ENCODE measurements at regions not wholly inside any gene's neighbourhood (a gene's known extent, or its start where the extent isn't known, plus 50 kb on each side); places are given as distances from the start of the nearest gene placed in this dataset.
"Not testable (repeated sequence)": the region's sequence is repeated elsewhere in the genome, so short reads cannot be mapped to it uniquely, and the experiment has no call there.

DNA sequence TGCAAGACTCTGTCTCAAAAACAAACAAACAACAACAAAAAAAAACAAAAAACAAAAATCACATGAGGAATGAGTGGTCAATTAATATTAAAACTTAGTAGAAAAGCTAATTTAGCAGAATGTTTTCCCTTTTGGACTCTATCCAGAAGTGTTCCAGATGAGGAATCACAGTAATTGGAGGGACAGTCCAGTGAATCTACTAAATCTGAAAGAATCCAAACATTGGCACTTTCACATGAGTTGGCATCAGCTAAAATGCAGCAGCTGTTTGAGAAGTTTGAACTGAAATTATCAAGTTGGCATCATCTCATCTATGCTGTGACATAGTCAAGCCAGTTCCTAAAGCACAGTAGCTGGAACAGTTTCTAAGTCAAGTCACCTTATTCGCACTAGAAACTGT is 367.8 kb downstream of the PPP1R3A start:
- in situ Hi-C loops (cut with HindIII; ENCODE audit: low pct_unique_long_range_greater_than_20kb, low sequenced_read_pairs) = no loop called here

GRCh38 chr7:113548561-113548960 is 370.2 kb downstream of the PPP1R3A start:
- in situ Hi-C loops (cut with HindIII; ENCODE audit: low pct_unique_long_range_greater_than_20kb, low sequenced_read_pairs) = no loop called here

More for the DNA sequence above, 367.8 kb downstream of the PPP1R3A start:
- DNase-seq (ENCODE audit: low read depth, low spot score) = no peak

DNA sequence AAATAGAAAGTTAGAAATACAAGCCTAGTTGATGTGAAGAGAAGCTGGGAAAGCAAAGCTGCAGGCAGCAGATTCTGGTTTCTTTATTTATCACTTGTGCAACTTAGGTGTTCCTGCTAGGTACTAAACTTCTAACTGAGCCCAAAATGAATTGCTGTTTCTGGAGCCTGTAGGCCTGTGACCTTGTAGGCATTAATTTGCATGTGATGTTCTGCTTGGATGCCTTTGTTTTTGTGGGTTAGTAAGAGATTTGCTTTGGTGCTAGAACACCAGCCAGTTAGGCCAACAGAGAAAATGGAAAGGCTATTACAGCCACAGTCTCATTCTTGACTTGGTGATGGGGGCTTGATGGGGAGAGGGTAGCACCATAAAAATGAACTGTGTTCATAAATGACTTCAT is 370.7 kb downstream of the PPP1R3A start:
- DNase-seq (ENCODE audit: low read depth, low spot score) = no peak
- in situ Hi-C loops (cut with HindIII; ENCODE audit: low pct_unique_long_range_greater_than_20kb, low sequenced_read_pairs) = no loop called here

More at GRCh38 chr7:113548561-113548960, 370.2 kb downstream of the PPP1R3A start:
- no peak for DNase-seq (ENCODE audit: low read depth, low spot score)

- in situ Hi-C loops (cut with HindIII; ENCODE audit: low pct_unique_long_range_greater_than_20kb, low sequenced_read_pairs) = no loop called here
- DNase-seq (ENCODE audit: low read depth, low spot score) = no peak
Observed at GRCh38 chr7:113521468-113521867, 397.3 kb downstream of the PPP1R3A start.

- DNase-seq (ENCODE audit: low read depth, low spot score) = no peak
- in situ Hi-C loops (cut with HindIII; ENCODE audit: low pct_unique_long_range_greater_than_20kb, low sequenced_read_pairs) = no loop called here
Observed at GRCh38 chr7:113519472-113519871, 399.3 kb downstream of the PPP1R3A start.

- in situ Hi-C loops (cut with HindIII; ENCODE audit: low pct_unique_long_range_greater_than_20kb, low sequenced_read_pairs) = no loop called here
- no peak for DNase-seq (ENCODE audit: low read depth, low spot score)
Observed at GRCh38 chr7:113504691-113505090, 386.3 kb upstream of the SMIM30 start.

GRCh38 chr7:113504142-113504541 is 385.8 kb upstream of the SMIM30 start:
- in situ Hi-C loops (cut with HindIII; ENCODE audit: low pct_unique_long_range_greater_than_20kb, low sequenced_read_pairs) = no loop called here
- no peak for DNase-seq (ENCODE audit: low read depth, low spot score)

DNA sequence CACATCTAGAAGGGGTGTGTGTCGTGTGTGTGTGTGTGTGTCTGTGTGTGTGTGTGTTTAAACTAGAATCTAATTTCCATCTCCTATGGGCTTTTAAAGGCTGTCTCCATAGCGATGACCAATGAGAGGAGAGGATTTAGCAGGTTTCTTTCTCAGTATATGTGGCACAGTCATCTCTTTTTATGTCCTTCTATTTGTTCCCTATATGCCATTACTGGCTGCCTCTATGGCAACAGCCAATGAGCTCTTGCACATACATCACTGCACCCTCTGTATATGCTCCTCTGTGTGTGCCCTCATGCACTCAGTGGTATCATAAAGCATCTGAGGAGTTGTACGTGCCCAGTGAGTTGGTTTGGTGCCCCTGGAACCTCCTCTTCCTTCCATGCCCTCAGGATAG is 378.2 kb upstream of the SMIM30 start:
- DNase-seq (ENCODE audit: low read depth, low spot score); in situ Hi-C loops (cut with HindIII; ENCODE audit: low pct_unique_long_range_greater_than_20kb, low sequenced_read_pairs): not testable (repeated sequence)

DNA sequence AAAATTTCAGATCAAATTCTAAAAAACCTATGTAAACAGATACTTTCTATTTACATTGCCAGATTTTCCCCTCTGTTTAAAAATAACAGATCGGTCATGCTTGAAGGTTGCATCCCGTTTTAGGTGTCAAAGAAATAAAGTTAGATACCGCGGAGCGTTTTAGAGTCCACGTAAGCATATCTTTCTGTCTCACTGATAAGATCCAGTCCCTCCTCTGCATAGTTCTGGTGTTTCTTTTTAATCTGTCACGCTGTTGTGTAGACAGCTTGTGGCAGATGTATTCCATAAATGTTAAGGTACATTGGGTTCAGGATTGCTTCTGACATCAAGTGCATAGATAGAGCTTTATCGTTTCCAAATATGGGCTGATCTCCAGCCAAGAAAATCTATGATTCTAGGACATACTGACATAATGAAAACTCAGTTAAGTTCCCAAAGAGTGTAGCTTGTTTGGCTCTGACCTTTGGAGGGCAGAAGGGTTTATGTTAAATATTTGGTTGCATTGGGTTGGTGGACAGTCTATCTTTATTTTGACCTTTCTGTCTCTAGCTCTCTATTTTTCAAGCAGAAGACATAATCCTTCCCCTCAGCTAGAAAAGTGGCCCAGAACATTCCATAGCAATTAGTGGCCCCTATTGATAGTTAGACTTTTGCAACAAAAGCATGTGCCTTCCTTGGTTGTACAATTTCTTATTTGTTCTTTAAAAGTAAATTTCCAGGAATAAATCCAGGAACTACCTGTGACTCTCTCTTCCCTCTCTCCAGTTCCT is 376.6 kb upstream of the SMIM30 start:
- DNase-seq (ENCODE audit: low read depth, low spot score); in situ Hi-C loops (cut with HindIII; ENCODE audit: low pct_unique_long_range_greater_than_20kb, low sequenced_read_pairs): not testable (repeated sequence)

DNA sequence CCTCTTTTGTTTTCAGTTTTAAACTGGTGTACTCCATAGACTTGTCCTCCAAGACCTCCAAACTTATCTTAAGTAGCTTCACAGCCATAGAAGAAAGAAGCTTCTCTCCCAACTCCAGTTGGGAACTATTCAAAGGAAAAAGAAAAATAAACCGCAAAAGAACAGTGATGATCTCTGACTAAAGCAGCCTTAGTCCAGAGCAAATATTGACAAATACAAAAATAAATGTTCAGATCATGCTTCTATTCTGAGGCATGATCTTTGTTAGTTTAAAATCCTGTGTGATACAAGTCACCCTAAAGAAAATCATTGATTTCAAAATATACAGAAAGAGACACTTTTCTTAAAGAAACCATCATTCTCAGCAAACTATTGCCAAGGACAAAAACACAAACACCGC is 373.0 kb upstream of the SMIM30 start:
- no peak for DNase-seq (ENCODE audit: low read depth, low spot score)
- in situ Hi-C loops (cut with HindIII; ENCODE audit: low pct_unique_long_range_greater_than_20kb, low sequenced_read_pairs) = no loop called here

DNA sequence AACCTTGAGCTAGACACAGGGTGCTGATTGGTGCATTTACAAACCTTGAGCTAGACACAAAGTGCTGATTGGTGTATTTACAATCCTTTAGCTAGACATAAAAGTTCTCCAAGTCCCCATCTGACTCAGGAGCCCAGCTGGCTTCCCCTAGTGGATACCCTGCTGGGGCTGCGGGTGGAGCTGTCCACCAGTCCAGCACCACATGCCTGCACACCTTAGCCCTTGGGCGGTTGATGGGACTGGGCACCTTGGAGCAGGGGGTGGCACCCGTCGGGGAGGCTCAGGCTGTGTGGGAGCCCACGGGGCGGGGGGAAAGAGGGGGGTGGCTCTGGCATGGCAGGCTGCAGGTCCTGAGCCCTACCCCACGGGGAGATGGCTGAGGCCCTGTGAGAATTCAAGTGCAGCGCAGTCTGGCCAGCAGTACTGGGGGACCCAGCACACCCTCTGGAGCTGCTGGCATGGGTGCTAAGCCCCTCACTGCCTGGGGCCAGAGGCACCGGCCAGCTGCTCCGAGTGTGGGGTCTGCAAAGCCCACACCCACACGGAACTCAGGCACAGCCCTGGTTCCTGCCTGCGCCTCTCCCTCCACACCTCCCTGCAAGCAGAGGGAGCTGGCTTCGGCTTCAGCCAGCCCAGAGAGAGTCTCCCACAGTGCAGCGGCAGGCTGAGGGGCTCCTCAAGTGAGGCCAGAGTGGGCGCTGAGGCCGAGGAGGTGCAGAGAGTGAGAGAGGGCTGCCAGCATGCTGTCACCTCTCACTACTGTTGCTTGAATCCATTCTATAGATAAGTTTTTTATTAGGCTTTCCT is 369.8 kb upstream of the SMIM30 start:
- in situ Hi-C loops (cut with HindIII; ENCODE audit: low pct_unique_long_range_greater_than_20kb, low sequenced_read_pairs) = no loop called here
- no peak for DNase-seq (ENCODE audit: low read depth, low spot score)

- in situ Hi-C loops (cut with HindIII; ENCODE audit: low pct_unique_long_range_greater_than_20kb, low sequenced_read_pairs) = no loop called here
- DNase-seq (ENCODE audit: low read depth, low spot score) = no peak
Observed at GRCh38 chr7:113486548-113486947, 368.2 kb upstream of the SMIM30 start.

DNA sequence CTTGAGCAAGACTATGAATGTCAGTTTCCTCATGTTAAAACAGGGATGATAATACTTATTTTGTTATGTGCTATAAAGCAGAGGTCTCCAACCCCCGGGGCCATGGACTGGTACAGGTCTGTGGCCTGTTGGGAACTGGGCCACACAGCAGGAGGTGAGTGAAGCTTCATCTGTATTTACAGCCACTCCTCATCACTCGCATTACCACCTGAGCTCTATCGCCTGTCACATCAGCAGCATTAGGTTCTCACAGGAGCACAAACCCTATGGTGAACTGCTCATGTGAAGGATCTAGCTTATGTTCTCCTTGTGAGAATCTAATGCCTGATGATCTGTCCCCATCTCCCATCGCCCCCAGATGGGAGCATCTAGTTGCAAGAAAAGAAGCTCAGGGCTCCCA is 365.3 kb upstream of the SMIM30 start:
- in situ Hi-C loops (cut with HindIII; ENCODE audit: low pct_unique_long_range_greater_than_20kb, low sequenced_read_pairs) = no loop called here
- DNase-seq (ENCODE audit: low read depth, low spot score) = no peak

DNA sequence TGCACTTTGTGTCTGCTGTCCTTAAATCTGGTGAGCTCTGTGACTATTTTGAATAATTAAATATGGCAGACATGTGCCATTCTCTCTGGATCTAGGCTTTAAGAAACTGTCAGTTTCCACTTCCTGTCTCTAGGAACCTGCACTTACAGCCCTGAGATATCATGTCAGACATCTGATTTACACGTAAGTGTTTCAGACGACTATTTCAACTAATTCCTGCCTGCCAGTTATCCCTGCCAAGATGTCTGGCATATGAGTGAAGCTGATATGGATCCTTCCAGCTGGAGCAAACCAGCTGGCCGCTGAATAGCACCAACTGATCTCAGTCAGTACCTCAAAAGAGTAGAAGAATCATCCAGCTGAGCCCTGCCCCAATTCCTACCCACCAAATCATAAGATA is 362.2 kb upstream of the SMIM30 start:
- DNase-seq (ENCODE audit: low read depth, low spot score) = no peak

DNA sequence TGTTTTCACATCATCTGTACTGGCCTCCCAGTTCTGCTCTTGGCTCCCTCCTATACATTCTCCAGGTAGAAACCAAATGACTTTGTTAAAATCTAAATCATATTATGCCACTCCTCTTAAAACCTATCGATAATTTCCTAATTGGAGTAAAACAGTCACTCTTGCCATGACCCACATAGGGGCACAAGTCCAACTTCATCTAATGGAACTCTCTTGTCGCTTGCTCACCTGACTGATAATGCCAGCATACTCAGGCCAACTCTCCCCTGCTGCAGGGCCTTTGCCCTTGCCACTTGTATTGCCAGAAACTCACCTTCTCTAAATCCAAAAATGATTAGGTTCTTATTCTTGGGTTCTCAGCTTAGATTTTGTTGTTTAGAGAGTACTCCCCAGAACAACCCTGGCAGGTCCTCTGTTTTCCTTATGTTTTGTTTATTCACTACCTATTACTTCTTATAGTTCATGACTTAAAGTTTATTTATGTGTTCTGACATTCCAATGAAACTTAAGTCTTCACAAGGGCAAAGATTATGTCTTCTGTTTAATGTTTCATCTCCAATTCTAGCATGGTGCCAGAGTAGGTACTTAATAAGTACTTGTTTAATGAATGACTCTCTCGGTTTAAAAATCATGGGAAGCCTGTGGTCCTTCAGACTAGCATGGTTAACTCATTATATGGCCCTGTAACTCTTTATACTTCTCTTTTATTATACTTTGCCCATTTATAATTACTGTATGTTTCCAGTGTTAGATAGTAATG is 345.9 kb upstream of the SMIM30 start:
- no peak for DNase-seq (ENCODE audit: low read depth, low spot score)
- in situ Hi-C loops (cut with HindIII; ENCODE audit: low pct_unique_long_range_greater_than_20kb, low sequenced_read_pairs) = no loop called here

More for the DNA sequence above, 362.2 kb upstream of the SMIM30 start:
- in situ Hi-C loops (cut with HindIII; ENCODE audit: low pct_unique_long_range_greater_than_20kb, low sequenced_read_pairs) = no loop called here

- in situ Hi-C loops (cut with HindIII; ENCODE audit: low pct_unique_long_range_greater_than_20kb, low sequenced_read_pairs) = no loop called here
- DNase-seq (ENCODE audit: low read depth, low spot score) = no peak
Observed at GRCh38 chr7:113460067-113460466, 341.7 kb upstream of the SMIM30 start.

DNA sequence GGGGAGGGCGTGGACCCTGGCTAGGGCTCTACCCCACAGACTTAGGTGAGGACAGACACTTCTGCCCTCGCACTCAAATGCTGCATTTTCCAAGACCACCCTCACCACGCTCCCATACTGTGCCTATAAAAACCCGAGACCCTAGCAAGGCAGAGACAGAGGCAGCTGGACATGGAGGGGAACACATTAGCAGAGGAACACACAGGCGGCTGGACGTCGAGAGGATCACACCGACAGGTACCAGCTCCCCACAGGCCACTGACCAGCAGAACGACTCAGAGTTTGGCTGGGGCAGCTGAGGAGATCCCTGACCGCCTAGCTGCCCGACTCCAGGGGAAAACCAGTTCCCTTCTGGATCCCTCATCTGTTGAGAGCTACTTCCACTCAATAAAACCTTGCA is 338.2 kb upstream of the SMIM30 start:
- in situ Hi-C loops (cut with HindIII; ENCODE audit: low pct_unique_long_range_greater_than_20kb, low sequenced_read_pairs) = no loop called here
- DNase-seq (ENCODE audit: low read depth, low spot score) = no peak

DNA sequence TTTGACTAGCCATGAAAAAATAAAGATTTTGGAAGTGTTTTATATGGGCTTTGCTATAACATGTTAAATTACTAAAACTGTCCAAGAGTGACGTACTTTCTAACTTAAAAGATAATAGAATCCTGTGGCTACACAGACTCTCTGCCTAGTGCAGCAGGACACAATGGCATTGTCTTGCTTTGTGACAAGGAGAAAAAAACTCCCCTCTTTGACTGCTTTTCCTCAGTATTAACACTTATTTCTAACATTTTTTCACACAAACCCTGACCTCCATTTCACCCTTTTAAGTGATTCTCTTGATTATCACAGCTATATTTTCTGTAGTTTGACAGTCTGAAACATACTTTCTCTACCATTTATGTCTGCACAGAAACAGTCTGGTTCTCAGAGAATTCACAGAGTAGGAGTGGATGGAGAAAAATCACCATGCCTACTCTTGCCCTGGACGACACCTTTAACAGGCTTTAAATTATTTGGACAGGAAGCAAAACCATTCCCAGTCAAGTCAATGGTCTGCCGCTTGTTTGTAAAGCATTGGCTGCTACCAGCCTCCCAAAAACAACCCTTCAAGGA is 336.3 kb upstream of the SMIM30 start:
- no peak for DNase-seq (ENCODE audit: low read depth, low spot score)
- in situ Hi-C loops (cut with HindIII; ENCODE audit: low pct_unique_long_range_greater_than_20kb, low sequenced_read_pairs) = no loop called here
